ENCODE measurements at regions not wholly inside any gene's neighbourhood (a gene's known extent, or its start where the extent isn't known, plus 50 kb on each side); places are given as distances from the start of the nearest gene placed in this dataset.
"Not testable (repeated sequence)": the region's sequence is repeated elsewhere in the genome, so short reads cannot be mapped to it uniquely, and the experiment has no call there.

DNA sequence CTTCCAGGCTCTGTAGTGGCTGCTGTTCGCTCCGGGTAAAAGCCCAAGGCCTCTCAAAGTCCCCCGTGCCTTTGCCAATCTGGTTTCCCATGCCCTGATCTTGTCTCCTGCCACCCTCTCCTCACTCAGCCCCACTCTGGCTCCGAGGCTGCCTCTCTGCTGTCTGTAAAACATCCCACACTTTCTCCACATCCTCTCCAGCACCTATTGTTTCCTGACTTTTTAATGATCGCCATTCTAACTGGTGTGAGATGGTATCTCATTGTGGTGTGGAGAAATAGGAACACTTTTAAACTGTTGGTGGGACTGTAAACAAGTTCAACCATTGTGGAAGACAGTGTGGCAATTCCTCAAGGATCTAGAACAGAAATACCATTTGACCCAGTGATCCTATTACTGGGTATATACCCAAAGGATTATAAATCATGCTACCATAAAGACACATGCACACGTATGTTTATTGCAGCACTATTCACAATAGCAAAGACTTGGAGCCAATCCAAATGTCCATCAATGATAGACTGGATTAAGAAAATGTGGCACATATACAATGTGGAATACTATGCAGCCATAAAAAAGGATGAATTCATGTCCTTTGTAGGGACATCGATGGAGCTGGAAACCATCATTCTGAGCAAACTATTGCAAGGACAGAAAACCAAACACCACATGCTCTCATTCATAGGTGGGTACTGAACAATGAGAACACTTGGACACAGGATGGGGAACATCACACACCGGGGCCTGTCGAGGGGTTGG lies 112.9 kb downstream of the VEGFA start:
- DNase-seq: not testable (repeated sequence)

DNA sequence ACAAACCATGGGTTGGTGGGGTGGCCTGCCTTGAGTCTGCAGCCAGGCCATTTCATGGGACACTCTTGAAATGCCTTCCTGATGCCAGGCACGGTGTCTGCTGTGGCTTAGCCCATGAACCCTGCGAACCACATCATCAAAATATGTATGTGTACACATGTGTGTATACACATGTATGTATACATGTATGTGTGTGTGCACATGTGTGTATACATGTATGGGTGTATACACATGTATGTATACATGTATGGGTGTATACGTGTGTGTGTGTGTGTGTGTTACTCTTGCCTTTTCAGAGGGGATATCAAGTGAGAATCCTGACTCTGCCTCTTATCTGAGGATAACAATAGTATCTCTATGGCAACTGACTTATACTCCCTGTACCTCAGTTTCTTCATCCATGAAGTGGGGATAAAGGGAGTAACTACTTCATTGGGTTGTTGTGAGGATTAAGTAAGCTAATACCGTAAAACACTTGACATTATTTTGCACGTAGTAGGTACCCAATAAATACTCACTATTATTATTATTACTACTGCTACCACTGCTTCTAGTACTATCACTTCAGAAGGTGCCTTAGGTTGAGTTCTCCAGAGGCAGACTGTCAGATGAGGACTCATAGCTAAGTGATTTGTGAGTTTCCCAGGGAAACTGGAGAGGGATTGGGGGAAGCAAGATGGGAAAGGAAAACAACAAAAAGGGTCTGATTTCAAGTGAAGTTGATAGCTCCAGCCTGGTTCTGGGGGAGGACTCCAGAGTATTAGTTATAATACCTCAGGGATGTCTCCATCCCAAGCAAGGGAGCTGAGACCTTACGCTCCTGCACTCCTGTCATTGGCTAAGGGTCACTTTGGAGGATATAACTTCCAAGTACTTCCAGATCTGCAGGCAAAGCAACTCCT lies 110.5 kb downstream of the VEGFA start:
- DNase-seq: no peak

DNA sequence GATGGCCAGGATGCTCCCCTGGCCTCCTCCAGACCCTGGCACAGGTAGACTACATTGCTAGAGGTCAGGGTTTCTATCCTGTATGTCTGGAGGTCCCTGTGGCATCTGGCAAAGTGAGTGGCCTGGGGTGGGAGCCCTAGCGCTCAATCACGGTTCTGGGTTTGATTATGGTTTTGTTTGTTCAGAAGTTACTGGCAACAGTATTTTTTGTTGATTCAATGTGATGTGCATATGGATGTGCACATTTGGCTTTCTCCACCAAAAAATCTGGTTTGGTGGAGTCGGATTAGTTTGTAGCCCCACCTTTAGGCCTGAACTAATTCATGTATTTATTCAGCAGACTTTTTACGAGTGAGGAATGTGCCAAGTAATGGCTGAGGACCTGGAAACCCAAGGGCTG lies 109.7 kb downstream of the VEGFA start:
- DNase-seq: no peak

GRCh38 chr6:43878823-43879495 lies 108.9 kb downstream of the VEGFA start:
- DNase-seq: no peak

- DNase-seq: no peak
Measured at GRCh38 chr6:43878127-43878634, 108.2 kb downstream of the VEGFA start.

GRCh38 chr6:43877463-43878126 lies 107.6 kb downstream of the VEGFA start:
- DNase-seq: no peak

- no peak for DNase-seq
Measured at GRCh38 chr6:43877036-43877435, 107.0 kb downstream of the VEGFA start.

DNA sequence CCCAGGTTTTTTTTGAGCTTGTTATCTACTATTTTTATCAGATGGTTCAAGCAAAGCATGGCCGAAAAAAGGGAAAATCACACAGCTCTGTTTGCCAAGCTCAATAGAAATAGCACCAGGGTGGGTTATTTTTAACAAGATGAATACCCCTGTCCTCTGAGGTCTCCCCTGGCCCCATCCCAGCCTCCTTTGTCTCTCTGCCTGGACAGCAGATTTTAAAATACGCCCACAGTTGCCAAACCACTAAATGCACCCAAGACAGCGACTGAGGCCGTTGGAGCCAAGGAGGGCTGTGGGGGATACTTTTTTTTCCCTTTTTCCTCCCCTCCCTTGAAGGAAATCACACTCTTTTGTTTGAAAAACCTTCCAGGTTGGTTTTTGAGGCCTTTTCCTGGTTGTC lies 106.6 kb downstream of the VEGFA start:
- no peak for DNase-seq

DNA sequence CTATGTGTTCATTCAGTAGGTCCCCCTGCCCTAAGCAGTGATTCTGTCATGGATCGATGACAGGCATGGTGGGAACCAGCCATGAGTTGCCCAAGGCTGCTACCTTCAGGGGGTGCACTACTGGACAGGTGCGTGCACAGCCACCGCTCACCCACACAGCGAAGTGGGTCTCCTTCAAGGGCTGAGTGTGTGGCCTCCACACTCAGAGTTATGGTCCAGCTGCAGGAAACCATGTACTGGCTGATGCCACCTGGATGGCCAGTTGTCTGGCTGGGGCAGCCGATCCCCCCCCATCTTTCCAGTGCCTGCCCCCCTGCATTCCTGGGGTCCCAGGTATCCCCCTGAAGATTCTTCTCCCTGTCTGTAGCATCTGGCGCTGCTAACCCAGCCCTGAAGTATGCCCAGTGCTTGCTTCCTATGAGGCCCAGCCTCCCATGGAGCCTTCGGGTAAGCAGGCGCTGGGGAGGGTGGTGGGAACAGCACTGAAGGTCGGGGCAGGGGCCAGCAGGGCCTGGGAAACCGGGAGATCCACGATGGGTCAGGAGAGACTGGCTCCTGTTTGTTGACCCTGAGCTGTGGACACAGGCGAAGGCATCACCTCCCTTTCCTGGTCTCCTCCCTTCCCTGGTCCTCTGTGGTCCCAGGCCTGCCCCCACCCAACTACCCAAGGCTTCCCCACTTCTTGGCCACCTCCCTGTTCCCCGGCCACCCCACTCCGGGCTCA lies 106.0 kb downstream of the VEGFA start:
- no peak for DNase-seq

DNA sequence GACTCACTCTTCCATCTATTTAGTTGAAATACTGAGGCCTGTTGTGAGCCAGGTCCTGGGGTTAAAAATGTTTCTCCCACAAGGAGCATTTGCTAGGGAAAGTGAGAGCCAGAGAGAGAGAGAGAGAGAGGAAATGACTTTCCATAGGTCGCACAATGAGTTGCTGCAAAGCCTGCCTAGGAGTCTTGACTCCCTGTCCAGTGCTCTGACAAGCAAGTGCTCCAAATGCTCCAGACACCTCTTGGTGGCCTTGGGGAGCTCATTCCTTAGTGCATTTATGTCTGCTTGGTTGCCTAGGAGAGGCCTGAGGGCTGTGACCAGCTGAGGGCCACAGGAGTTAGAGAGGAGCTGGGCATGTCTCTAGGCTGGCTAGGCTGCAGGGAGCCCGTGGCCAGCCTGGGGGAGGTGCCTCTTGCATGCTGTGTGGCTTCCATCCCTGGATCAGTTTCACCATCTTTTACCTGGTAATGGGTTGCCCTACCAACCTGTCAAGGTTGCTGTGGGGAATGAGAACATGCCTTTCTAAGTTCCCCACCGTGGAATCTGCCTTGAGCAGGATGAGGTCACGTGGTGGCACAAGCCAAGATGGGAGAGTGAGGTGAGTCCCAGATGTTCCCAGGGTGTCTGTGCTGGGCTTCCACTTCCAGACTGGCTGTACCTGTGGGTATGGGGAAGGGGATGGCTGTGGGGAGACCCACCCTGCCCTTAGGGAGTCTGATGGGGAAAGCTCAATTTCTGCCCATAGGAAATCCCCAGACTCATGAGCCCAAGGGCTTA lies 105.0 kb downstream of the VEGFA start:
- no peak for DNase-seq

DNA sequence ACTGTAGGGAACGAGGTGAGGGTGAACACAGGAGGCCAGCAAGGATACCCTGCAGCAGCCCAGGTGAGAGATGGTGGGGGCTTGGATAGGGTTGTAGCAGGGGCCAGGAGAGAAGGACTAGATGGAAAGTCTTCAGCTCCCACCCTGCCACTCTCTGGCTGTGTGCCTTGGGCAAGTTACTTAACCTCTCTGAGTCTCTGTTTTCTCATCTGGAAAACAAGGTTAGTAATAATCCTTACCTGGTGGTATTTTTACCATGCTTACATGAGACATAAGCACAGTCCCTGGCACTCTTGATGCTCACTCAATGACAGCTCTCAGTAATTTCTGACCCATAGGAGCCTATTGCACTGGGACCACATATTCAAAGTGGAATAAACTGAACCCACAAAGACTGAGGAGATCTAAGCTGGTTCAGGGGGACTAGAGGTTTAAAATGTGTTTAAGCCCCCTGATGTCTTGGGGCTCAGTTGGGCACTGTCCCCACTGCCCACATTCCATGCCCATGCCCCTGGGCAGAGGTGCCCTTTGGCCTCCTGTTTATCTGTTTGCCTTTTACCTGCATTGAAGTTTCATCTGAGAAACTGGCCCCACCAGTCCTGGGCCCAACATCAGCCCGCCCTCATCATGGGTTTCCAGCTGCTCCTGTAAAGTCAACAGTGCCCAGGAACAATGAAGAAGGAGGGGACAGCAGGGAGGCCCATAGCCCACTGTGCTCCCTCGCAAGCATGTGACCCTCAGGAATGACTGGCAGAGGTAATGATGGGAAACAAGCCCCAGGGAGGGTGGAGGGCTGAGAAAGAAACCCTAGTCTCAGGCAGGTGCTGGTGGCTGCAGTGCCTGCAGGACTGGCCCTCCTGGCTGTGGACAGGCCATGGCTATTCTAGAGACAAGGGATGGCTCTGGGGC lies 104.0 kb downstream of the VEGFA start:
- no peak for DNase-seq

DNA sequence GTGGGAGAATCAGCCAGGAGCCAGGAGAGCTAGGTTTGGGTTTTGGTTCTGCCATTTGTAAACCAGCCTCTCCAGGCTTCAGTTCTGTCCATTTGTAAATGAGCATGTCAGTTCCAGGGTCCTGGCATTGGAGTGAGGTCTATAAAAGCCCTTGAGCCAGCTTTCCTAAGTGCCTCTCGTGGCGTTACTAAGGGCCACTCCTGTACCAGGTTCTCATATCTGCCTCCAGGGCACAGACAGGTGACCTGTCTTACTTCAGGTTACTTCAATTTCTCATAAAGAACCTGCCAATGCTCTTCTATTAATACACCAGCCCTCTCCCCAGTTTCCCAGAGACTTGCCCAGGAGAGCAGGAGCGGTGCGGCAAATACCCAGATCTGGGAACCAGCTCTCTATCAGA lies 101.9 kb downstream of the VEGFA start:
- DNase-seq: no peak

- no peak for DNase-seq
Measured at GRCh38 chr6:43871284-43871683, 101.3 kb downstream of the VEGFA start.

DNA sequence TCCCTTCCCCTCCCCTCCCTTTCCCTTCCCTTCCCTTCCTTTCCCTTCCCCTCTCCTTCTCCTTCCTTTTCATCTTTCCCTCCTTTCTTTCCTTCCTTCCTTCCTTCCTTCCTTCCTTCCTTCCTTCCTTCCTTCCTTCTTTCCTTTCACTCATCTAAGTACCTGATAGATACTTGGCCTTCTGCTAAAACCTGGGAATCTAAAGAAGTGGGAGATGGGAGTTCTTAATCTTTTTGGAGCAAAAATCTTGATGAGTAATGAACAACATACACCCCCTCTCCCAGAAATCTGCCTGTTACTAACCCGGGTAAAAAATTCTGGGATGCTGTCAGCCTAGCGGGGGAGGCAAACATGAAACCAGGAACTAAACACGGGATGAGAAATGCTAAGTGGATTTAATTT lies 100.7 kb downstream of the VEGFA start:
- DNase-seq: no peak

DNA sequence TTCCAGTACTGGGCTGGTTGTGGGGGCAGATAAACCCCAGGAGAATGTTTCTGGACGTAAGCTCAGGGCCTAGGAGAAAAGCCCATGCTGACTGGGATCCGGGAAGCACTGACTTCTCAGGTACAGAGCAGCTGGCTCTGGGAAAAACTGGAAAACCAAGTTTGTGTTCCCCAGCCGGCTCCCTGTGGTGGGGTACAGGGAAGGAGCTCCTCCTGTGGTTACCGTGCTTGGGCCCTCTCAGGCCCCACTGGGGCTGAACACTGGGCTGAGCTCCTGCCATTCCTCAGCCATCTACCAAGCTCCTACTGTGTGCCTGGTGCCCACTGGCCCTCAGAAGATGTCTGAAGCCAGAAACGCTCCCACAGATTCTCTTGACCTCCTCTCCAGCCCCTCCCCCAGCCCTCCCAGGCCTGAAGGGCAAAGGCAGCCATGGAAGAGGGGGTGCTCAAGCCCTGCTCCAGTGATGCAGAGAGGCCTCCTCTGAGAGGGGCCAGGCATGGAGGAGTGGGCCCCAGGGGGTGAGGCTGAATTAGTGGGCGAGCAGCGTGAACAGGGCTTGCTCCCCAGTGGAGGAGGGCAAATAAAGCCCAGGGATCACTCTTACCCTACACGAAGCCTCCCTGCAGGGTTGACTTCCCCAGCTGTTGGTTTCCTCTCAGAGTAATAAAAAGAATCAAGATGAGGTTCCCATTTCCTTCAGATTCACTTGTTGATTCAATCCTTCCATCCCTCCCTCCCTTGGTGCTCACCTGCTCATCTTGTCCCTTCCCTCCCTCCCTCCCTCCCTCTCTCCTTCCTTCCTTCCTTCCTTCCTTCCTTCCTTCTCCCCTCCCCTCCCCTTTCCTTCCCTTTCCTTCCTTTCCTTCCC lies 100.0 kb downstream of the VEGFA start:
- no peak for DNase-seq

- DNase-seq: no peak
Measured at GRCh38 chr6:43869079-43869710, 99.2 kb downstream of the VEGFA start.

GRCh38 chr6:43868467-43868866 lies 98.5 kb downstream of the VEGFA start:
- DNase-seq: no peak

DNA sequence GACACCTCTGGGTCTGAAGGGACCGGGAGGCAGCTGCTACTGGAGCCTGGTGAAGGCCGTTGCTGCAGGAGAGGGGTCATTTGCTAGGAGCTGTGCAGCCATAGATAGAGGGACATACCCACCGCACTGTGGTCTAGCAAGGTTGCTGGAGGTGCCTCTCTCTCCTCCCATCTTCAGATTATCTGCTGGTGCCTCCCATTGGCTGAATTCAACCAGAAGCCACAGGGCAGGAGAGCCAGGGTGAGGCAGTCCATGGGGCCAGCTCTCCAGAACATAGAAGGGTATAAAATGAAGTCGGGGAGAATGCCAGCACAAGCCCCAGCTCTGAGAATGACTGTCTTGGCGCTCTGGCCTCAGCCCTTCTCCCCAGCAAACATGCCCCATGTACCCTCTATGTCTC lies 98.0 kb downstream of the VEGFA start:
- DNase-seq: no peak

GRCh38 chr6:43867246-43867645 lies 97.2 kb downstream of the VEGFA start:
- DNase-seq: no peak
